ENCODE measurements at regions not wholly inside any gene's neighbourhood (a gene's known extent, or its start where the extent isn't known, plus 50 kb on each side); places are given as distances from the start of the nearest gene placed in this dataset.
"Not testable (repeated sequence)": the region's sequence is repeated elsewhere in the genome, so short reads cannot be mapped to it uniquely, and the experiment has no call there.

DNA sequence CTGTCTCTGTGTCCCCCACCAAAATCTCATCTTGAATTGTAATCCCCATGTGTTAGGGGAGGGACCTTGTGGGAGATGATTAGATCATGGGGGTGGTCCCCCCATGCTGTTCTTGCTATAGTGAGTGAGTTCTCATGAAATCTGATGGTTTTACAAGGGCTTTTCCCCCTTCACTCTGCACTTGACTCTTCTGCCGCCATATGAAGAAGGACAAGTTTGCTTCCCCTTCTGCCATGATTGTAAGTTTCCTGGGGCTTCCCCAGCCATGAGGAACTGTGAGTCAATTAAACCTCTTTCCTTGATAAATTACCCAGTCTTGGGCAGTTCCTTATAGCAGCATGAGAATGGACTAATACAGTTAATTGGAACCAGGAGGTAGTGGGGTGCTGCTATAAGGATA, 137.1 kb upstream of the RAB4A start:
- no peak for DNase-seq (ENCODE audit: low read depth)

DNA sequence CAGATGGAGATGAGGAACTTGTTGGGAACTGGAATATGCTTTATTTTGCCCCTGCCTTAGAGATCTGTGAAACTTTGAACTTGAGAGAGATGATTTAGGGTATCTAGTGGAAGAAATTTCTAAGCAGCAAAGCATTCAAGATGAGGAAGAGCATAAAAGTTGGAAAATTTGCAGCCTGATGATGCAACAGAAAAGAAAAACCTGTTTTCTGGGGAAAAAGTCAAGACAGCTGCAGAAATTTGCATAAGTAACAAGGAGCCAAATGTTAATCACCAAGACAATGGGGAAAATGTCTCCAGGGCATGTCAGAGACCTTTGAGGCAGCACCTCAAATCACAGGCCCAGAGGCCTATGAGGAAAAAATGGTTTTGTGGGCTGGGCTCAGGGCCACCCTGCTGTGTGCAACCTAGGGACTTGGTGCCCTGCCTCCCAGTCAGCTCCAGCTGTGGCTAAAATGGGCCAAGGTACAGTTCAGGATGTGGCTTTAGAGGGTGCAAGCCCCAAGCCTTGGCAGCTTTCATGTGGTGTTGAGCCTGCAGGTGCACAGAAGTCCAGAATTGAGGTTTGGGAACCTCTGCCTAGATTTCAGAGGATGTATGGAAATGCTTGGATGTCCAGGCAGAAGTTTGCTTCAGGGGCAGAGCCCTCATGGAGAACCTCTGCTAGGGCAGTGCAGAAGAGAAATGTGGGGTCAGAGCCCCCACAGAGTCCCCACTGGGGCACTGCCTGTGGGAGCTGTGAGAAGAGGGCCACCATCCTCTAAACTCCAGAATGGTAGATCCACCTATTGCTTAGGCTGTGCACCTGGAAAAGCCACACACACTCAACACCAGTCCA, 136.3 kb upstream of the RAB4A start:
- DNase-seq (ENCODE audit: low read depth) = not testable (repeated sequence)

DNA sequence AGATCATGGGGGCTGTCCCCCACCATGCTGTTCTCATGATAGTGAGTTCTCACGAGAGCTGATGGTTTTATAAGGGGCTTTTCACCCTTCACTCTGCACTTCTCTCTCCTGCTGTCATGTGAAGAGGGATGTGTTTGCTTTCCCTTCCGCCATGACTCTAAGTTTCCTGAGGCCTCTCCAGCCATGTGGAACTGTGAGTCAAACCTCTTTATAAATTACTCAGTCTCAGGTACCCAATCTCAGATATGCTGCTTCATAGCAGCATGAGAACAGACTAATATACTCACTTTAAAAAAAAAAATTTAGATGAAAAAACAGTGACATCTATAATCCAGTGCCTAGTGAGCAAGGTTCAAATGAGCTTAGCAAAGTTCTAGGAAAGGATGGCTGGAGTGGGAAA, 135.1 kb upstream of the RAB4A start:
- DNase-seq (ENCODE audit: low read depth) = no peak

DNA sequence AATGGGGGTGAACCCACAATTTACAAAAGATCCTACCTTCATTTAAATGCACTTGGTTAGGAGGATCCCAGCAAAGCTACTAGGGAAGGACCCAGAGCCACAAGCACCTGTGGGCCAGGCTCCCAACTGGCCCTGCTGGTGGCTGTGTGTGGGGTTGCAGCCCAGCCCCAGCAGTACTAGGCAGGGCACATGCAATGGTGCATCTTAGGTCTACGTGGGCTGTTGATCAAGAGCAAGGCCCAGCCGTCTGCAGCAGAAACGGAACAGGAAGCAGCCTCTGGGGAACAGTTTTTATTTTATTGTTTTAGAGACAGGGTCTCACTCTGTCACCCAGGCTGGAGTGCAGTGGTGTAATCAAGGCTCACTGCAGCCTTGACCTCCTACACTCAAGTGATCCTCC, 134.1 kb upstream of the RAB4A start:
- no peak for DNase-seq (ENCODE audit: low read depth)

DNA sequence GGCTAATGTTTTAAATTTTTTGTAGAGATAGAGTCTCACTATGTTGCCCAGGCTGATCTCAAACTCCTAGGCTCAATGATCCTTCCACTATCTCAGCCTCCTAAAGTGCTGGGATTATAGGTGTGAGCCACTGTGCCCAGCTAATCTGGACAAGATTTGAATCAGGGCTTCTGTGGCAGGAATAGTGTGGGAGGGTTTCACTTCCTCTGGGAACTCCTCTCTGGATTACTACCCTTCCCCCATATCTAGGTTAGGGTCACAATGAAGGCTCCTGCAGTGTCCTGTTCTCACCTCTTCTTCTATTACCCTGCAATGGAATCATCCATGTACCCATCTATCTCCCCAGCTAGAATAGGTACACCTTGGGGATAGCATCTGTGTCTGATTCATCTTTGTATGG, 133.6 kb upstream of the RAB4A start:
- no peak for DNase-seq (ENCODE audit: low read depth)

DNA sequence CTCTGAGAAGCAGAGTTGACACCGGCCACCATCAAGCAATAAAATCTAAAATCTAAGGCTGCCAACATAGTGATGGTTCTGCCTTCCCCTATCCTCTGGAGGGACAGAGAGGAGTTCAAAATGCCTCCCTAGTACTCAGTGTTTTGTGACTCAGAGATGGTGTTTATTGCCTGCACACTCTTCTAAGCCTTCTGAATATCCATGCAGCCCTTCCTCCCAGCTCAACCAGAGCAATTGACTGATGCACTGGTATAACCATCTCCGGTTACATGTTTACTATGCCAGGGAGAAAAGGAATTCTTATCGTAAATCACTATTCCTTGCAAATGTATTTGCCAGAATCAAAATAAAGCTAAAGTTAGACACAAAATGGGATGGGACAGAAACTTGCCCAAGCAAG, 132.9 kb upstream of the RAB4A start:
- no peak for DNase-seq (ENCODE audit: low read depth)

DNA sequence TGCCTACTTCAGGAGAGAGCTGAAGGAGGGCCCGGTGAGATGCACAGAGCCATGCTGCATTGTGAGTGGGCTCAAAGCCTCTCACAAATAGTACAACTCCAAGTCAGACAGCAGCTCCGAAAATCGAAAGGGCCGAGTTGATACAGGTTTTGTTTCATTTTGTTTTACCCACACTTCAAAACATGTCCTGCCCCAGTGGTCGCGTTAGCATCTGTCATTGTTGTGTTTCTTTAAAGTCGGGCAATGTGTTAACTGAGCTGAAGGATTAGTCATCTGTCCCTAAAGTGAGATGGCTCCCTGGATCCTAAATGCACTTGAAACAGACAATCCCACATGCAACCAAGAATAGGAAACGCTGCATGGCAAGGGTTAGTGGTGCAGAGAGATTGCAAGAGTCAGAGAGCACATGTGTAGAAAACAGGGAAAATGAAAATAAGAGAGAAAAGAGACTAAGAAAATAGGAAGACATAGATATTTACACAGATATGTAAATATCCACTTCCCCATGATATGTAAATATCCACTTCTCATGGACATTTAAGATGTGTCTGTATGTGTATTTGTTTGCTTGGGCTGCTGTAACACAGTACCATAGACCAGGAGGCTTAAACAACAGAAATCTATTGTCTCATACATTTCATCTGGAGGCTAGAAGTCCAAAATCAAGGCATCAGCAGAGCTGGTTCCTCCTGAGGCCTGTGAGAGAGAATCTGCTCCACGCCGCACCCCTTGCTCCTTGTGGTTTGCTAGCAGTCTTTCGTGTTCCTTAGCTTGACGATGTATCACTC, 131.4 kb upstream of the RAB4A start:
- no peak for DNase-seq (ENCODE audit: low read depth)

DNA sequence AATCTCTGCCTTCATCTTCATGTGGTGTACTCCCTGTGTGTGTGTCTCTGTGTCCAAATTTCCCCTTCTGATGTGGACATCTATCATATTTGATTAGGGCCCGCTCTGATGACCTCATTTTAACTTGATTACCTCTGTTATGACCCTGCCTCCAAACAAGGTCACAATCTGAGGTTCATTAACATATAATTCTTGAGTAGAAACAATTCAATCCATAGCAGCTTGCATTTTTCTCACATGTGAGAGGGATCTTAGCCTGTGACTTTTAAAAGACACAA, 130.9 kb upstream of the RAB4A start:
- no peak for DNase-seq (ENCODE audit: low read depth)

DNA sequence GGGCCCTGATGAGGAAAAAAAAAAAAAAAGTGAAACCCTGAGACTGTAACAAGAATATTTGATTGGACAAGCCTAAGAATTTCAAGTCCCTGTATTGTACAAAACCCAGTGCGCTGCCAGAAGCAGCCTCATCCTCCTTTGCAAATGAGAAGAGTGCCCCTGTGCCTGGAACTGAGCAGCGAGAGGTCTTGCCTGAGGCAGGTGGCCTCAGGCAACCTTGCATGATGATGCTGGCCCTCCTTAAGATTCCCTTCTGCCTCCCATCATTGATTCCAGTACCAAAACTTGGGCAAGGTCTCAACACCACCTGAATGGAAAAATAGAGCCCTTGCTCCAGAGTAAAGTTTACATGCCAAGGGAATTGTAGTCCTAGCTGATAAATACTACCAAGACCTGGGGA, 129.6 kb upstream of the RAB4A start:
- DNase-seq (ENCODE audit: low read depth) = no peak

DNA sequence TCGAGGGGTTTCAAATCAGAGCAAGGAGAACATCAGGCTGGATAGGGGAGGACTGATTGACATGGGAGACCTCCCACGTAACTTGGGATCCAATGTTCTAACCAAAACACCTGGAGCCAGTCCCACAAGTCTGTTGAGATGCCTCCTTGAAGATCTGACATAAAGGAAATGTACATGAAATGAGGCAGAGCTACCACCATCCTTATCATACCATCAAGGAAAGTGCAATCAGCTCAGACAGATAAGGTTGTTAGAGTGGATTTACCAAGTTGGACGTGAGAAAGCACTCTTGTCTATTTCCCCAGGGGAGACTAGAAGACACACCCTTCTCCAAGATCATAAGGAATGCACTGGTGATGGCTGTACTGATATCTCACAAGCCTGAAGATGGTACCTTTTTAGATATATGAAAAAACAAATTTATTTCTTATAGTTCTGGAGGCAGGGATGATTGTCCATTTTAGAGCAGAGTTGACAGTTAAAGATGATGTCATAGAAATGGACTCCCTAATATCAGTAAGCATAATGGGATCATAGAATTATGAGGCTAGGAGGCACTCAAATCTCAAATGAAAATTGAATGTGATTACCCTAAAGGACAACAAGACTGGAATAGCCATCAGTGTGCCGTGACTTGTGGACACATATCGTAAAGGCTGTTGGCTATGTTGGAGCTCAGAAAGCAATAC, 129.1 kb upstream of the RAB4A start:
- no peak for DNase-seq (ENCODE audit: low read depth)

DNA sequence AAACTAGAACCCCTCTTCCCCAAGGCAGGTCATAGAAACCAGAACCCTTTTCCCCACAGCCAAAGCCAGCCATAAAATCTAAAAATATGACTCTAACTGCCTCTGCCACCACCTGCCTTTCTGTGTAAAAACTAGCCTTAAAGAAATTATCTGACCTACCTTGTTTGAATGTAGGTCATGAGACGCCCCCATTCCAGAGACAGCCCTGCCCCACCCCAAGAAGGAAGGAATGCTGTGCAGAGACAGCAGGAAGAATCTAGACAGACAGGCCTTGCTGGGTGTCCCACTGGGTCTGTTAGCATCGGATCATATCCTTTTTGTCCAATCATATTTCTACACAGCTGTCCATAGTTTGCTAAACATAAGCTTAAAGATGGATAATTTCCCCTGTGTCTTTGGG, 128.4 kb upstream of the RAB4A start:
- no peak for DNase-seq (ENCODE audit: low read depth)

DNA sequence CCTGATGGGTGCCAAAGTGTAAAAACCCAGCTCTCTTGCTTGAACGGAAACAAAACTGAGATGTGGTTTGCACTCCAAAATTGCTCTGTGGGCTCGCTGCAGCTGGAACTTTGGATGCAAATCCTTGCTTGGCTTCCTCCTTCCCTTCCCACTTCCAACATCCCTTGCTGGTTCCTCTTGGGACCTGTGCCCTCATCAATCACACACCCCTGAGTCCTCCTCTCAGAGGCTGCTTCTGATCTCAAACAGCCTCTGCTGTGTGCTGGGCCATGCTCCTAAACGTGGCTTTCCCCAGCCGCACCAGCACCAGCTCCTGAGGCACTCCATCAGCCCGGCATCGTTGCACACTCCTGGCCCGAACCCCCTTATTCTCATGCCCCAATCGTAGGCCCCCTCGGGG, 124.3 kb upstream of the RAB4A start:
- DNase-seq (ENCODE audit: low read depth) = no peak

DNA sequence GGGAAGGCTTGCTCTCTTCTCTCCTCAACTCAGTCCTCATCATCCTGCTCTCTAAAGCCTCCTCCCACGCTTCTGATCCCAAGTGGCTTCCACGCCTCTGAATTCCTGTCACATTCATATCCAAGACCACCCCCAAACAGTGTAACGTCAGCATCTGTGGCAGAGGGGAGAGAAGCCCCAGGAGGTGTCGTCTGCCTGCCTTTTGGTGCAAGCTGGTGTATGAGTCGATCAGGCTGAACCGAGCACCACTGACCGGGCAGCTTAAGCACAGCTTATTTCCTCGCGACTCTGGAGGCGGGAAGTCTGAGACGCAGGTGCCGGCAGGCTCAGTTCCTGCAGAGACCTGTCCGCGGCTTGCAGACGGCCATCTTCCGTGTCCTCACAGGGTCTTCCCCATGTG, 123.8 kb upstream of the RAB4A start:
- DNase-seq (ENCODE audit: low read depth) = no peak

DNA sequence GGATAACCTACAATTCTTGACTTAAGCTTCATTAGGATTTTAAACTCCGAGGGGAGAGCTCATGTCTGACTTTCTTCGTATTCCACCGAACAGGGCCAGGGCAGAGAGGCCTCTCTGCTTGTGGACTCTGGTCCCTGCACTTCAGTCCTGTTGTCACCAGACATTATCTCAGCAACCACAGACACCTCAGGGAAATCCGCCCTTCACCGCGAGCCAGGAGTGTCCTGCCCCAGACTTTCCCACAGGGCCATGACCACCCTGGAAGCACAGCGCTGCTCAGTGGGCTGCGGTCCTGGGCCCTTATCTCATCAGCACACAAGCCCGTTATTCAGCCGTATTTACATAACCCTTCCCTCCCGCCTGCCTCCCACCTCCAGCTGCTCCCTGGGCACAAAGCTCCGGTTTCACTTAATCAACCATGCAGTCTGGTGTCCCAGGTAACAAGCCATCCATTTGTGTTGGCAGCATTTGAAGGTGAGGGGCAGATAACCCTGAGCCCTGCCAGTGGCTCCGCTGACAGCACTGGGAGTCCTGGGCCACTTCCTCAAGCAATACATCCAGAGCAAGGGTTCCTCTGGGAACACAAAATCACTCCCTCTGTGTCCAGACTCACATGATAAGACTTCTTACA, 122.8 kb upstream of the RAB4A start:
- no peak for DNase-seq (ENCODE audit: low read depth)

DNA sequence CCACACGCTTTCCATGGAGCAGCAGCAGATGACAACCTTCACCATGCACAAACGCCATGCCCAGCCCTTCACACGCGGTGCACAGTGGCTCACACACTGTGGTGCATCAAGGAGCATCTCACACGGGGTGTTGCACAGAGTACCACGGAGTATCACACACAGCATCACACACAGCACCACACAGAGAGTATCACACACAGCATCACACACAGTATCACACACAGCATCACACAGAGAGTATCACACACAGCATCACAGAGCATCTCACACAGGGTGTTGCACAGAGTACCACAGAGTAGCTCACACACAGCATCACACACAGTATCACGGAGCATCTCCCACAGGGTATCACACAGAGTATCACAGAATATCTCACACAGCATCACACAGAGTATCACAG, 122.2 kb upstream of the RAB4A start:
- DNase-seq (ENCODE audit: low read depth) = no peak

DNA sequence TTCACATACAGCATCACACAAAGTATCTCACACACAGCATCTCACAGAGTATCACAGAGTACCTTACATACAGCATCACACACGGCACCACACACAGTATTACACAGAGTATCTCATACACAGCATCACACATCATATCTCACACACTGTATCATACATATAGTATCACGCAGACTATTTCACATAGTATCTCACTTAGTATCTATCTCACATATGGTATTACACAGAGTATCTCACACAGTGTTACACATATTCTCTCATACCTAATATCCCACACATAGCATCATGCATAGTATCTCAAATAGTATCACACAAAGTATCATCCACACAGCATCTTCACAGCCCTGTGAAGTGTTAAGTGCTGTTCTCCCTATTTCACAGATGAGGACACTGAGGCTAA, 121.5 kb upstream of the RAB4A start:
- no peak for DNase-seq (ENCODE audit: low read depth)

DNA sequence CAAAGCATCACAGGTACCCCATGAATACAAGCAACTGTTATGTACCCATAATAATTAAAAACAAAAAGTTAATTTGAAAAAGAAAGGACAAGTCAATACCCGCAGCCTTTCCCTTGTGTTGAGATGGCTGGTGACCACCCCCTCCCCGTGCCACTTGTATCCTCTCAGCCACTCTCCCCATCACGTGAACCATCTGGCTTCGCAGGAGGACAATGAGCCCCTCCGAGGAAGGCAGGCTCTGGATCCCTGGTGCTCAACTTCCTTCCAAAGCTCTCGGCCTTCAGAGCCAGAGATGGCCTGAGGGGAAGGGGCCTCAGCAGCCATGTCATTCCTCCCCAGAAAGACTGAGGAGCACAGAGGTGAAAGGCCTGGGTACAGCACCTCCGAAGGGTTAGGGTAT, 120.4 kb upstream of the RAB4A start:
- no peak for DNase-seq (ENCODE audit: low read depth)

DNA sequence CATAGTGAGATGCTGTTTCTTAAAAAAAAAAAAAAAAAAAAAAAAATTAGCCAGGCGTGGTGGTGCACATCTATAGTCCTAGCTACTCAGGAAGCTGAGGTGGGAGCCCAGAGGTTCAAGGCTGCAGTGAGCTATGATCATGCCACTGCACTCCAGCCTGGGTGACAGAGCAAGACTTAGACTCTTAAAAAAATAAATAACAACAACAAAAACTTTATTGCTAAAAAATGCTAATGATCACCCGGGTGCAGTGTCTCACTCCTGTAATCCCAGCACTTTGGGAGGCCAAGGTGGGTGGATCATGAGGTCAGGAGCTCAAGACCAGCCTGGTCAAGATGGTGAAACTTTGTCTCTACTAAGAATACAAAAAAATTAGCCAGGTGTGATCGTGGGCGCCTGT, 119.5 kb upstream of the RAB4A start:
- not testable (repeated sequence) for DNase-seq (ENCODE audit: low read depth)

DNA sequence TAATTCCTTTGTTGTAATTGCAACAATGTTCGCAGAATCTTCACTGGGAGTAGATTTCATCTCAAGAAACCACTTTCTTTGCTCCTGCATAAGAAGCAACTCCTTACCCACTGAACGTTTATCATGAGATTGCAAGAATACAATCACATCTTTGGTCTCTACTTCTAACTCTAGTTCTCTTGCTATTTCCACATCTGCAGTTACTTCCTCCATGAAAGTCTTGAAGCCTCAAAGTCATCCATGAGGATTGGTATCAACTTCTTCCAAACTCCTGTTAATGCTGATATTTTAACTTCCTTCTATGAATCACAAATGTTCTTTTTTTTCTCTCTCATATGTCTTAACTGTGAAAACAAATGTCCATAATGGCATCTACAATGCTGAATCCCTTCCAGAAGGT, 118.6 kb upstream of the RAB4A start:
- DNase-seq (ENCODE audit: low read depth) = no peak

DNA sequence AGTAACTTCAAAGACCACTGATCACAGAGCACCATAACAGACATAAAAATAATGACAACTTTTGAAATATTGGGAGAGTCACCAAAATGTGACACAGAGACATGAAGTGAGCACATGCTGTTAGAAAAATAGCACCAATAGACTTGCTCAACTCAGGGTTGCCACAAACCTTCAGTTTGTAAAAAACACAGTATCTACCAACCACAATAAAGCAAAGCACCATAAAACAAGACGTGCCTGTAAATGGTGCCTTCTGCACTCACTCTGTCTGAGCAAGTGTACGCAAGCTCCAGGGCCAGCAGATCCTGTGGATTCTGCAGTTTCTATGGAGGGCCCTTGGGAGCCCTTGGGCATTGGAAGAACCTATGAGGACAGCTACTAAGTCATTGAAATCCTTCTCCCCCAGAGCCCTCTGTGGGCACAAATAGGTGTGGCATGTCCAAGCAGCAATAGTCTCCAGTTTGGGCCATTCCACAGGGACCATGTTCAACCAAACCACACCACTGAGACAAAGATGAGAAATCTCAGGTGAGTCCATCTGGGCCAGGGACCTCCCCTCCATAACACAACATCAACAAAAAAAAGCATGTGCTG, 116.9 kb upstream of the RAB4A start:
- no peak for DNase-seq (ENCODE audit: low read depth)

DNA sequence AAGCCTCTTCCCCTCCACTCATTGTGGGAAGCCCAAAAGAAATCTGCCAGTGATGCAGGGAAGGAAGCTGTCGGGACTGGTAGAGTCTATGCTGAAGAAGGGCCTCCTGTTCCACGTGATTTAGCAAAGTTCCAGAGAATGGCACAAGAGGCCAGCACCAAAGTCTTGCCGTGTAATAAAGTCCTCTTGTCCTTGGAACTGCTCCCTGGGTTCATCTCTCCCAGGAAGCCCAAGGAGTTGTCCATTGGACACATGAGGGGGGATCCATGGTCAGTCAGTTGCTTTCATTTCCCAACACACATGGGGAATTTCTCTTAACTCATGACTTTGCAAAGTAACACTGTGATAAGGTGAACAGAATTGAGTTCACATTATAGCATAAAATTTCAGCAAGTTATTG, 116.1 kb upstream of the RAB4A start:
- no peak for DNase-seq (ENCODE audit: low read depth)

DNA sequence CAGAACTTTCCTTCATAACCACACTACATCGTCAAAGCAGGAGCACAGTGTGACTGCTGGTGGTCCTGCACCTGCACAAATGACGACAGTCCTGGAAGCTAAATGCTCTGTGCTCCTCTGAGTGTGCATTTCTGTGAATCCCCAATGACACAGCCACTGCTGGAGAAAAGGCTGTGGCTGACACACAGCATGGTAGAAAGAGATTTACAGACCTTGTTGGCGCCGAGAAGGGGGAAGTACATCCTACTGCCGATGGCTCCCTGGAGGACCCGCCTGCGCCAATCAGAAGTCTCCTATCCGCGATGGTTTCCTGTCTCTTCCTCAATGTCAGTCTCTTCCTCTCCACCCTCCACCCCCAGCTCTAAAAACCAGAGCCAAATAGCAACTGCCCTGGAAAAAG, 115.4 kb upstream of the RAB4A start:
- DNase-seq (ENCODE audit: low read depth) = no peak
